ENCODE measurements at regions not wholly inside any gene's neighbourhood (a gene's known extent, or its start where the extent isn't known, plus 50 kb on each side); places are given as distances from the start of the nearest gene placed in this dataset.
A peak's percentile ranks its signal among the peaks of the same experiment; 100 is the strongest.

- Histone ChIP-seq H3K27ac (ENCODE audit: low read depth, low read length) (no peak overlapping the region), H3K27me3 (ENCODE audit: control insufficient read depth, insufficient read depth, low read length) (no peaks in the 10 kb centered on the region), H3K4me3 (ENCODE audit: low read depth, low read length) (no peak overlapping the region), H3K9me3 (ENCODE audit: control insufficient read depth, insufficient read depth, low read length) (peaks cover 5% of the 10 kb centered on the region)
- no peak for DNase-seq (ENCODE audit: low read depth, low spot score)
- ChIA-PET POLR2A (no interaction called here), CTCF (no interaction called here)
- no peak for TF ChIP-seq CTCF (IDR thresholded peaks at IDR 0.05; ENCODE audit: low read depth, low read length)
These were observed 120.9 kb upstream of the ZNF438 start for GRCh38 chr10:31152421-31153135.

GRCh38 chr10:31153161-31153560 lies 121.5 kb upstream of the ZNF438 start:
- Histone ChIP-seq H3K27ac (ENCODE audit: low read depth, low read length) (no peak overlapping the region), H3K4me3 (ENCODE audit: low read depth, low read length) (no peak overlapping the region), H3K9me3 (ENCODE audit: control insufficient read depth, insufficient read depth, low read length) (peaks cover 5% of the 10 kb centered on the region), H3K27me3 (ENCODE audit: control insufficient read depth, insufficient read depth, low read length) (no peaks in the 10 kb centered on the region)
- DNase-seq (ENCODE audit: low read depth, low spot score), result no peak
- ChIA-PET POLR2A (no interaction called here), CTCF (no interaction called here)
- TF ChIP-seq CTCF (IDR thresholded peaks at IDR 0.05; ENCODE audit: low read depth, low read length), result no peak

- Histone ChIP-seq H3K27ac (ENCODE audit: low read depth, low read length) (no peak overlapping the region), H3K9me3 (ENCODE audit: control insufficient read depth, insufficient read depth, low read length) (peaks cover 7% of the 10 kb centered on the region), H3K4me3 (ENCODE audit: low read depth, low read length) (no peak overlapping the region), H3K27me3 (ENCODE audit: control insufficient read depth, insufficient read depth, low read length) (no peaks in the 10 kb centered on the region)
- no peak for DNase-seq (ENCODE audit: low read depth, low spot score)
- TF ChIP-seq CTCF (IDR thresholded peaks at IDR 0.05; ENCODE audit: low read depth, low read length), result no peak
- ChIA-PET POLR2A (no interaction called here), CTCF (no interaction called here)
These were observed 122.0 kb upstream of the ZNF438 start for GRCh38 chr10:31153692-31154091.

GRCh38 chr10:31154996-31155395 lies 123.3 kb upstream of the ZNF438 start:
- POLR2A ChIA-PET, result interaction anchor here (0.6 kb wide), 1 partner anchor 123 kb away, joined by 3 read pairs; no protein-coding TSS in a partner anchor
- Histone ChIP-seq H3K4me3 (ENCODE audit: low read depth, low read length) (no peak overlapping the region), H3K27ac (ENCODE audit: low read depth, low read length) (no peak overlapping the region), H3K9me3 (ENCODE audit: control insufficient read depth, insufficient read depth, low read length) (peaks cover 8% of the 10 kb centered on the region), H3K27me3 (ENCODE audit: control insufficient read depth, insufficient read depth, low read length) (no peaks in the 10 kb centered on the region)
- CTCF ChIA-PET, result no interaction called here
- no peak for TF ChIP-seq CTCF (IDR thresholded peaks at IDR 0.05; ENCODE audit: low read depth, low read length)
- DNase-seq (ENCODE audit: low read depth, low spot score), result no peak

GRCh38 chr10:31157123-31158010 lies 125.7 kb upstream of the ZNF438 start:
- CTCF ChIA-PET, result no interaction called here
- Histone ChIP-seq H3K27ac (ENCODE audit: low read depth, low read length) (peak overlapping the region; percentile 83), H3K9me3 (ENCODE audit: control insufficient read depth, insufficient read depth, low read length) (peaks cover 8% of the 10 kb centered on the region), H3K27me3 (ENCODE audit: control insufficient read depth, insufficient read depth, low read length) (no peaks in the 10 kb centered on the region), H3K4me3 (ENCODE audit: low read depth, low read length) (no peak overlapping the region)
- POLR2A ChIA-PET, result interaction anchor here (0.6 kb wide), 1 partner anchor 525 kb away, joined by 3 read pairs; no protein-coding TSS in a partner anchor
- DNase-seq (ENCODE audit: low read depth, low spot score), result peak; percentile 48
- no peak for TF ChIP-seq CTCF (IDR thresholded peaks at IDR 0.05; ENCODE audit: low read depth, low read length)

Data from AG04450 (cell line).